SU-DHL-6 (cell line): ENCODE measurements at regions not wholly inside any gene's neighbourhood (a gene's known extent, or its start where the extent isn't known, plus 50 kb on each side); places are given as distances from the start of the nearest gene placed in this dataset.

Experiments used
- CTCF ChIP-seq: fragments of 200-600 bp; sonication (generic); IDR thresholded peaks from one replicate; pipeline ENCODE4 v1.5.1; 2017; ENCODE audit warnings: antibody characterized with exemption, mild to moderate bottlenecking, low read length, moderate library complexity; ENCODE audit not compliant: insufficient read depth, poor library complexity, severe bottlenecking
- EZH2phosphoT487 ChIP-seq: fragments of 200-600 bp; sonication (generic), shearing (Covaris generic); conservative IDR thresholded peaks from 2 replicates; pipeline ENCODE4 v1.6.1; 2018; ENCODE audit warnings: mild to moderate bottlenecking, antibody characterized with exemption, low read length, moderate library complexity, mixed read lengths

DNA sequence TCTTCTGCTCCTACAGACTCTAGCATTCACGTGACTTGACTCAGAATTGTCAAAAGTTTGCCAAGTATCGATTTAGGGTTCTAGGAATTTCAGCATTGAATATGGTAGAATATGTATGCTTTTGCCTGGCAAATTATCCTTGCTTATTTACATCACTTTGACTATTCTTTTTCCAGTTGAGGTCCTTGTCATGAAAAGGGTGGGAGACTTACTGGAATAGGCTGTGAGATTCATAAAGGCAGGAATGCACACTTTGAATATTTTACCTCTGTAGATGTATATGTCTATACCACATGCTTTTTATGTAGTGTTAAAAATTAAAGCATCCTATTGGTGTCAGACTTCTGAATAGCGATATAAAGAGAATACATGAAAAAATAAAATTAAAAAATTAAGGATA is 378.8 kb upstream of the RARB start:
- TF ChIP-seq CTCF (no peak), EZH2phosphoT487 (no peak)
